ENCODE measurements at regions not wholly inside any gene's neighbourhood (a gene's known extent, or its start where the extent isn't known, plus 50 kb on each side); places are given as distances from the start of the nearest gene placed in this dataset.
A peak's percentile ranks its signal among the peaks of the same experiment; 100 is the strongest.
"Not testable (repeated sequence)": the region's sequence is repeated elsewhere in the genome, so short reads cannot be mapped to it uniquely, and the experiment has no call there.

GRCh38 chr10:38364073-38364472, 269.9 kb downstream of the ZNF37A start:
- not testable (repeated sequence) for H3K9ac ChIP-seq (ENCODE audit: low read length); H3K36me3 ChIP-seq (ENCODE audit: insufficient read depth, low read length); H3K9me3 ChIP-seq (ENCODE audit: low read length); H3K27ac ChIP-seq (ENCODE audit: low read depth, low read length); H3K4me3 ChIP-seq (ENCODE audit: low read depth in 1 of 2, low read length in 2 of 2); H3K27me3 ChIP-seq (ENCODE audit: control insufficient read depth in 1 of 2, insufficient read depth in 2 of 2, low read length in 2 of 2); H3K4me1 ChIP-seq (ENCODE audit: insufficient read depth, low read length)

- not testable (repeated sequence) for H3K4me1 ChIP-seq (ENCODE audit: insufficient read depth, low read length); H3K27ac ChIP-seq (ENCODE audit: low read depth, low read length); H3K9me3 ChIP-seq (ENCODE audit: low read length); H3K27me3 ChIP-seq (ENCODE audit: control insufficient read depth in 1 of 2, insufficient read depth in 2 of 2, low read length in 2 of 2); H3K9ac ChIP-seq (ENCODE audit: low read length); H3K4me3 ChIP-seq (ENCODE audit: low read depth in 1 of 2, low read length in 2 of 2)
- peaks cover 15% of the 10 kb centered on the region for H3K36me3 ChIP-seq (ENCODE audit: insufficient read depth, low read length)
These were observed 271.8 kb downstream of the ZNF37A start for GRCh38 chr10:38365917-38366316.

DNA sequence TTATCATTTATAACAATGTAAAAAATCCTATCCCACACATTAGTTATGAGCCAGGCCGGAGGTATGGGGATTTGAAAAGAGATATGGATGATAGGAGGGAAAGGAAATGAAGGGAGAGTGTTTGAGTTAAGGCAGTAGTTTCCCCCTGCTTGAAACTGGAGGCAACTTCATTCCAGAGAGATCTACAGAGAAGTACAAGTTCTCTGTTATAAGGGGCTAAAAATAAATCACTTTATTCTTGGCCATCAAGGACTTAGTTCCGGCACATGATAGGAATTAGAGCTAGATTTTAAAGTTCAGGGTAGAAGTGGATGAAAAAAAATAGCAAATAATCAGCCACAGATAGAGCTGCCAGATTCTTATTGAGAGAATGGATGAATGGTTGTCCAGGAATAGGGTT, 289.7 kb downstream of the ZNF37A start:
- H3K4me1 ChIP-seq (ENCODE audit: insufficient read depth, low read length); H3K27ac ChIP-seq (ENCODE audit: low read depth, low read length): not testable (repeated sequence)

GRCh38 chr10:38386869-38387268, 292.7 kb downstream of the ZNF37A start:
- not testable (repeated sequence) for H3K4me3 ChIP-seq (ENCODE audit: low read depth in 1 of 2, low read length in 2 of 2); H3K9me3 ChIP-seq (ENCODE audit: low read length); H3K27me3 ChIP-seq (ENCODE audit: control insufficient read depth in 1 of 2, insufficient read depth in 2 of 2, low read length in 2 of 2); H3K27ac ChIP-seq (ENCODE audit: low read depth, low read length); H3K9ac ChIP-seq (ENCODE audit: low read length); H3K36me3 ChIP-seq (ENCODE audit: insufficient read depth, low read length); H3K4me1 ChIP-seq (ENCODE audit: insufficient read depth, low read length)

More for the DNA sequence above, 289.7 kb downstream of the ZNF37A start:
- H3K27me3 ChIP-seq (ENCODE audit: control insufficient read depth in 1 of 2, insufficient read depth in 2 of 2, low read length in 2 of 2); H3K9me3 ChIP-seq (ENCODE audit: low read length); H3K4me3 ChIP-seq (ENCODE audit: low read depth in 1 of 2, low read length in 2 of 2); H3K9ac ChIP-seq (ENCODE audit: low read length); H3K36me3 ChIP-seq (ENCODE audit: insufficient read depth, low read length): not testable (repeated sequence)

GRCh38 chr10:38390725-38391124, 296.6 kb downstream of the ZNF37A start:
- H3K27ac ChIP-seq (ENCODE audit: low read depth, low read length); H3K9ac ChIP-seq (ENCODE audit: low read length); H3K36me3 ChIP-seq (ENCODE audit: insufficient read depth, low read length); H3K4me3 ChIP-seq (ENCODE audit: low read depth in 1 of 2, low read length in 2 of 2); H3K4me1 ChIP-seq (ENCODE audit: insufficient read depth, low read length); H3K9me3 ChIP-seq (ENCODE audit: low read length); H3K27me3 ChIP-seq (ENCODE audit: control insufficient read depth in 1 of 2, insufficient read depth in 2 of 2, low read length in 2 of 2): not testable (repeated sequence)

GRCh38 chr10:38395465-38395864, 301.3 kb downstream of the ZNF37A start:
- H3K27me3 ChIP-seq (ENCODE audit: control insufficient read depth in 1 of 2, insufficient read depth in 2 of 2, low read length in 2 of 2); H3K9ac ChIP-seq (ENCODE audit: low read length); H3K36me3 ChIP-seq (ENCODE audit: insufficient read depth, low read length); H3K4me1 ChIP-seq (ENCODE audit: insufficient read depth, low read length); H3K4me3 ChIP-seq (ENCODE audit: low read depth in 1 of 2, low read length in 2 of 2); H3K9me3 ChIP-seq (ENCODE audit: low read length); H3K27ac ChIP-seq (ENCODE audit: low read depth, low read length): not testable (repeated sequence)

DNA sequence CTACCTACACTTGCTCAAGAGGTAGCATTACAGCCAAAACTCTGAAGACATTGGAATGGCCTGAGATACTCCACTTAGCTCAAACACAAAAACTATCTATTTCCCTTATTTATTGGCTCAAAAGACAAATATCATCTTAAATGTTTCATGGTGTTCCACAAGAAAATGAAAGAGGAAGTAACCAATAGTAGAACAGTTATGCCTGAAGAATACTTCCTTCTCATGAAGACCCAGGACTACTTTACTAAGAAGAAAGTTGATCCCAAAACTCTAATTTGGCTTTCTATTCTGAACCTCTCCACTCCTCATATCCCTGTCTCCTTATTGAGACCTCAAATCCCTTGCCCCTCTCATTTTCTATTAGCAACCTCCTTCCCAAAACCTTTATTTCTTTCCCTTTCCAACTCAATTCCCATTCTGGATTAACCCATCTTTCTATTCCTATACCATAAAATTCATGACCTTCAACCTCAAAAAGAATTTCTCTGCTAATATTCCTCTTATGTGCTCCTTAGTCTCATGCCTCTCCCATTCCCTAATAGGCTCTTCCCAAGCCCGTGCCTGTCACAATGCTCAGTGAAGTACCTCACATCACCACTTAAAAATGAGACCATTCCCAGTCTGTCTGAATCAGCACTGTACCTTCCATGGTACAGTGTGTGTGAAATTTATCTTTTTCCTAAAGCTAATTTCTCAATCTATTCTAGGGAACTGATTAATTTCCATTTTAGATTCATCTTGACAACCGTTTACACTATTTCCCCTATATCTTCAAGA, 302.2 kb downstream of the ZNF37A start:
- not testable (repeated sequence) for H3K27me3 ChIP-seq (ENCODE audit: control insufficient read depth in 1 of 2, insufficient read depth in 2 of 2, low read length in 2 of 2); H3K4me3 ChIP-seq (ENCODE audit: low read depth in 1 of 2, low read length in 2 of 2); H3K9ac ChIP-seq (ENCODE audit: low read length); H3K27ac ChIP-seq (ENCODE audit: low read depth, low read length); H3K9me3 ChIP-seq (ENCODE audit: low read length); H3K36me3 ChIP-seq (ENCODE audit: insufficient read depth, low read length); H3K4me1 ChIP-seq (ENCODE audit: insufficient read depth, low read length)

DNA sequence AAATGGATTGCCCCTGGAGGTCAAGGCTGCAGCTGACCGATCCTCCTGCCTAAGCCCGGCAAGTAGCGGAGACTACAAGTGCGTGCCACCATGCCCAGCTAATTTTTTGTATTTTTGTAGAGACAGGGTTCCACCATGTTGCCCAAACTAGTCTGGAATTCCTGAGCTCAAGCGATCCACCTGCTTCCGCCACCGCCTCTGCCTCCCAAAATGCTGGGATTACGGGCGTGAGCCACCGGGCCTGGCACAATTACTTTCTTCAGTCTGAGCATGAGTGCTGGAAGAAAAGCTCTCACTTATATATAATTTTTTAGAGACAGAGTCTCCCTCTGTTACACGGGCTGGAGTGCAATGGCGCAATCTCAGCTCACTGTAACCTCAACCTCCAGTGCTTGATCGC, 307.4 kb downstream of the ZNF37A start:
- H3K4me1 ChIP-seq (ENCODE audit: insufficient read depth, low read length); H3K9me3 ChIP-seq (ENCODE audit: low read length); H3K27ac ChIP-seq (ENCODE audit: low read depth, low read length); H3K9ac ChIP-seq (ENCODE audit: low read length); H3K36me3 ChIP-seq (ENCODE audit: insufficient read depth, low read length); H3K27me3 ChIP-seq (ENCODE audit: control insufficient read depth in 1 of 2, insufficient read depth in 2 of 2, low read length in 2 of 2); H3K4me3 ChIP-seq (ENCODE audit: low read depth in 1 of 2, low read length in 2 of 2): not testable (repeated sequence)

DNA sequence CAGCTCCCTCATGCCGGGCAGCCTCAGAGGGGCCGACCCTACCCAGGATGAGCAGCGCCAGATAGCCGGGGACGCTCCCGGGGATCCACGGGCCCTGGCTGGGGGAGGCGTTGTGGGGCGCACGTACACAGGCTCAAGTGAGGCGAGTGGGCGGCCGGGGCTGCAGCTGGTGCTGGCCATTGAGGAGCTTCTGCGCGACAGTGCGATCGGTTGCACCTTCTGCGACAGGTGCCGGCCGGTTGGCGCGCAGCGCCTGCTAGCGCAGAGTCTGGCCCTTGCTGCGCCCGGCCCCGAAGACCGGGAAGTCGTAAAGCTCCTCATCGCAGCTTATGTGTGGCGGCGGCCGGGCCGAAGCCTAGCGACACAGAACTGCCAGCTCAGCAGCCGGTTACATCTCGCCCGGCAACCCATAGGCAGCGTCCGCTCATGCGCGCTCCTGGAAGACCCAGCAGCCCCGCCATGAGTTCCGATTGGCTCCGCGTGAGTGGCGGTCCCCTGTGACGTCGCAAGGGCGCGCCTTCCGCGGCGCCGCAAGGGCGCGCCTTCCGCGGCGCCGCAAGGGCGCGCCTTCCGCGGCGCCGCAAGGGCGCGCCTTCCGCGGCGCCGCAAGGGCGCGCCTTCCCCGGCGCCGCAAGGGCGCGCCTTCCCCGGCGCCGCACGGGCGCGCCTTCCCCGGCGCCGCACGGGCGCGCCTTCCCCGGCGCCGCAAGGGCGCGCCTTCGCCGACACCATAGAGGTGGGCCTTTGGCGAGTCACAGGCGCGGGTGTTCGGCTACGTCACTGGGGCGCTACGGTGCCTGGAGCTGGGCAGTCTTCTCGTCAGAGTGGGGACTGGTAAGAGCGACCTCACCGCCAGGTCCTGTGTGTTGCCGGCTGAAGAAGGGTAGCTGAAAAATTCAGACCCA, 308.6 kb downstream of the ZNF37A start:
- H3K9me3 ChIP-seq (ENCODE audit: low read length); H3K9ac ChIP-seq (ENCODE audit: low read length): not testable (repeated sequence)

DNA sequence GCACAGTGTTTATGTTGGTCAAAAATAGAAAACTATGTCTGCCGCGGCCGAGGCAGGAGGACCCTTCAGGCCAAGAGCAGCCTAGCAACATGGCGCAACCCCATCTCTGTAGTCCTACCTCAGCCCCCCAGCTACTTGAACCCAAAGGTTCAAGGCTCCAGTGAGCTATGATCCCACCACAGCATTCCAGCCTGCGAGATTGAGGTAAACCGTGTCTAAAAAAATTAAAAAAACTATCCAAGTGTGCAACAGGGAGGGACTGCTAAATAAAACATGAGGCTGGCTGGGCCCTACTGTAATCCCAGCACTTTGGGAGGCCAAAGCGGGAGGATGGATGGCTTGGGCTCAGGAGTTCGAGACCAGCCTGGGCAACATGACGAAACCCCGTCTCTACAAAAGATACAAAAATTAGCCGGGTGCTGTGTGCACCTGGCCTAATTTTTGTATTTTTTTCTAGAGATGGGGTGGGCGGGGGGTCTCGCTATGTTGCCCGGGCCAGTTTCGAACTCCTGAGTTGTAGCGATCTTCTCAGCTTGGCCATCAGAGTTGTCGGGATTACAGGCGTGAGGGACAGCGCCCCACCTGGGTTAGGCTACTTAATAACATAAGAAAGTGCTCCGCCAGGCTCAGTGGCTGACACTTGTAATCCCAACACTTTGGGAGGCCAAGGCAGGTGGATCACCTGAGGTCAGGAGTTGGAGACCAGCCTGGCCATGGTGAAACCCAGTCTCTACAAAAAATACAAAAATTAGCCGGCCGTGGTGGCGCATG, 309.4 kb downstream of the ZNF37A start:
- Histone ChIP-seq H3K27ac (ENCODE audit: low read depth, low read length) (peak overlapping the region; percentile 80), H3K4me3 (ENCODE audit: low read depth in 1 of 2, low read length in 2 of 2) (peak overlapping the region; percentile 13 to 72)
- H3K4me1 ChIP-seq (ENCODE audit: insufficient read depth, low read length), result not testable (repeated sequence)

More for the DNA sequence above, 308.6 kb downstream of the ZNF37A start:
- Histone ChIP-seq H3K27ac (ENCODE audit: low read depth, low read length) (peak overlapping the region; percentile 94), H3K4me3 (ENCODE audit: low read depth in 1 of 2, low read length in 2 of 2) (peak overlapping the region; percentile 71 to 72)
- H3K36me3 ChIP-seq (ENCODE audit: insufficient read depth, low read length); H3K27me3 ChIP-seq (ENCODE audit: control insufficient read depth in 1 of 2, insufficient read depth in 2 of 2, low read length in 2 of 2); H3K4me1 ChIP-seq (ENCODE audit: insufficient read depth, low read length): not testable (repeated sequence)

GRCh38 chr10:38423634-38424033, 329.5 kb downstream of the ZNF37A start:
- H3K9ac ChIP-seq (ENCODE audit: low read length); H3K4me3 ChIP-seq (ENCODE audit: low read depth in 1 of 2, low read length in 2 of 2); H3K36me3 ChIP-seq (ENCODE audit: insufficient read depth, low read length); H3K27me3 ChIP-seq (ENCODE audit: control insufficient read depth in 1 of 2, insufficient read depth in 2 of 2, low read length in 2 of 2); H3K27ac ChIP-seq (ENCODE audit: low read depth, low read length); H3K4me1 ChIP-seq (ENCODE audit: insufficient read depth, low read length); H3K9me3 ChIP-seq (ENCODE audit: low read length): not testable (repeated sequence)

More for the DNA sequence above, 309.4 kb downstream of the ZNF37A start:
- not testable (repeated sequence) for H3K36me3 ChIP-seq (ENCODE audit: insufficient read depth, low read length); H3K9me3 ChIP-seq (ENCODE audit: low read length); H3K27me3 ChIP-seq (ENCODE audit: control insufficient read depth in 1 of 2, insufficient read depth in 2 of 2, low read length in 2 of 2); H3K9ac ChIP-seq (ENCODE audit: low read length)

Data from muscle layer of colon (tissue), 2 donors.